Mesendoderm (in vitro differentiated cells): ENCODE measurements at regions not wholly inside any gene's neighbourhood (a gene's known extent, or its start where the extent isn't known, plus 50 kb on each side); places are given as distances from the start of the nearest gene placed in this dataset.

Source experiments
- DNase-seq: peaks from one replicate; pipeline ENCODE4 v3.0.0; 2013
- H2AK5ac ChIP-seq: 2 replicates; pipeline ENCODE4 v1.6.1; 2013; ENCODE audit warnings: low read length, inconsistent platforms
- H2BK120ac ChIP-seq: 2 replicates; pipeline ENCODE4 v1.6.1; 2013; ENCODE audit warnings: low read depth, mild to moderate bottlenecking, low read length, moderate library complexity, mixed read lengths
- H2BK15ac ChIP-seq: replicated peaks from 2 replicates; pipeline ENCODE4 v1.6.1; 2013; ENCODE audit warnings: low read depth, mild to moderate bottlenecking, moderate library complexity
- H2BK5ac ChIP-seq: 2 replicates; pipeline ENCODE4 v1.6.1; 2013; ENCODE audit warnings: low read length, inconsistent platforms
- H3K18ac ChIP-seq: 2 replicates; pipeline ENCODE4 v1.6.1; 2013; ENCODE audit warnings: mild to moderate bottlenecking, low read length, mixed read lengths
- H3K23ac ChIP-seq: one replicate; pipeline ENCODE4 v1.6.1; 2013; ENCODE audit warnings: low read length
- H3K27ac ChIP-seq: 2 replicates; pipeline ENCODE4 v1.5.1; 2013; ENCODE audit warnings: low read depth, mild to moderate bottlenecking, inconsistent platforms, low read length, moderate library complexity
- H3K27me3 ChIP-seq: 2 replicates; pipeline ENCODE4 v1.6.1; 2013; ENCODE audit warnings: low read length, control low read depth, mild to moderate bottlenecking, inconsistent platforms; ENCODE audit not compliant: insufficient read depth, poor library complexity
- H3K36me3 ChIP-seq: 2 replicates; pipeline ENCODE4 v1.6.1; 2013; ENCODE audit warnings: low read length, inconsistent platforms; ENCODE audit not compliant: control insufficient read depth, insufficient read depth
- H3K4ac ChIP-seq: one replicate; pipeline ENCODE4 v1.6.1; 2013; ENCODE audit warnings: low read depth, mild to moderate bottlenecking, low read length, moderate library complexity
- H3K4me1 ChIP-seq: 2 replicates; pipeline ENCODE4 v1.6.1; 2013; ENCODE audit warnings: low read depth, low read length, inconsistent platforms; ENCODE audit not compliant: control insufficient read depth
- H3K4me2 ChIP-seq: 2 replicates; pipeline ENCODE4 v1.6.1; 2013; ENCODE audit warnings: low read length
- H3K4me3 ChIP-seq: 2 replicates; pipeline ENCODE4 v1.5.1; 2013; ENCODE audit warnings: mild to moderate bottlenecking, low read length
- H3K56ac ChIP-seq: one replicate; pipeline ENCODE4 v1.6.1; 2013; ENCODE audit warnings: low read length
- H3K79me1 ChIP-seq: 2 replicates; pipeline ENCODE4 v1.6.1; 2013; ENCODE audit warnings: low read length, inconsistent platforms
- H3K79me2 ChIP-seq: 2 replicates; pipeline ENCODE4 v1.6.1; 2013; ENCODE audit warnings: mild to moderate bottlenecking, low read length; ENCODE audit not compliant: control insufficient read depth, insufficient read depth
- H3K9ac ChIP-seq: 2 replicates; pipeline ENCODE4 v1.6.1; 2013; ENCODE audit warnings: low read length, inconsistent platforms
- H4K5ac ChIP-seq: one replicate; pipeline ENCODE4 v1.6.1; 2013; ENCODE audit warnings: low read length
- H4K8ac ChIP-seq: one replicate; pipeline ENCODE4 v1.6.1; 2013; ENCODE audit warnings: low read depth, mild to moderate bottlenecking, control low read depth, low read length, moderate library complexity
- WGBS: extraction: QIAGEN DNeasy Blood & Tissue Kit; methylation state at CpG from one replicate; pipeline ENCODE4 v1.1.7; 2013; ENCODE audit warnings: low lambda C conversion rate, missing lambda C conversion rate; ENCODE audit not compliant: insufficient coverage; ENCODE audit errors: extremely low coverage; 5-methylcytosine and 5-hydroxymethylcytosine counted together

GRCh38 chr16:79723583-79724168 lies 123.1 kb upstream of the MAF start:
- no peak overlapping the region for H3K4ac ChIP-seq
- H2BK120ac ChIP-seq: no peak overlapping the region
- H3K18ac ChIP-seq: no peak overlapping the region
- peaks cover 3% of the 10 kb centered on the region for H3K4me1 ChIP-seq
- H3K23ac ChIP-seq: no peak overlapping the region
- H4K5ac ChIP-seq: no peak overlapping the region
- no peak overlapping the region for H3K4me2 ChIP-seq
- no peak overlapping the region for H3K56ac ChIP-seq
- no peaks in the 10 kb centered on the region for H3K79me1 ChIP-seq
- no CpG with 5 or more reads among the region's 8 CpGs for WGBS
- no peak overlapping the region for H3K4me3 ChIP-seq
- H2AK5ac ChIP-seq: no peak overlapping the region
- peak; percentile 94 for DNase-seq
- no peak overlapping the region for H4K8ac ChIP-seq
- H3K27me3 ChIP-seq: no peaks in the 10 kb centered on the region
- H3K36me3 ChIP-seq: no peaks in the 10 kb centered on the region
- H3K79me2 ChIP-seq: no peaks in the 10 kb centered on the region
- H2BK5ac ChIP-seq: no peak overlapping the region
- peak overlapping the region; percentile 52 for H3K27ac ChIP-seq
- no peak overlapping the region for H3K9ac ChIP-seq
- H2BK15ac ChIP-seq: no peak overlapping the region

GRCh38 chr16:79721270-79721669 lies 120.7 kb upstream of the MAF start:
- Histone ChIP-seq H3K27me3 (no peaks in the 10 kb centered on the region), H3K56ac (no peak overlapping the region), H2AK5ac (no peak overlapping the region), H2BK15ac (no peak overlapping the region), H3K4me3 (no peak overlapping the region), H3K36me3 (no peaks in the 10 kb centered on the region), H3K9ac (no peak overlapping the region), H3K79me2 (no peaks in the 10 kb centered on the region), H2BK5ac (no peak overlapping the region), H4K8ac (no peak overlapping the region), H3K79me1 (no peaks in the 10 kb centered on the region), H4K5ac (no peak overlapping the region), H3K23ac (no peak overlapping the region), H3K4ac (no peak overlapping the region), H3K18ac (no peak overlapping the region), H3K27ac (no peak overlapping the region), H3K4me2 (no peak overlapping the region), H2BK120ac (no peak overlapping the region), H3K4me1 (peaks cover 3% of the 10 kb centered on the region)
- no CpG with 5 or more reads among the region's 6 CpGs for WGBS
- no peak for DNase-seq

GRCh38 chr16:79717333-79718137 lies 117.0 kb upstream of the MAF start:
- no peaks in the 10 kb centered on the region for H3K79me2 ChIP-seq
- H3K79me1 ChIP-seq: no peaks in the 10 kb centered on the region
- H3K4me1 ChIP-seq: no peaks in the 10 kb centered on the region
- H3K9ac ChIP-seq: no peak overlapping the region
- H3K18ac ChIP-seq: peak overlapping the region; percentile 31
- H3K4ac ChIP-seq: no peak overlapping the region
- no peaks in the 10 kb centered on the region for H3K36me3 ChIP-seq
- no peak overlapping the region for H3K56ac ChIP-seq
- no peaks in the 10 kb centered on the region for H3K27me3 ChIP-seq
- H3K4me2 ChIP-seq: no peak overlapping the region
- peak; percentile 52 for DNase-seq
- H3K27ac ChIP-seq: no peak overlapping the region
- no peak overlapping the region for H2BK15ac ChIP-seq
- WGBS: no CpG with 5 or more reads among the region's 8 CpGs
- H3K4me3 ChIP-seq: no peak overlapping the region
- H4K5ac ChIP-seq: no peak overlapping the region
- no peak overlapping the region for H4K8ac ChIP-seq
- H2AK5ac ChIP-seq: no peak overlapping the region
- no peak overlapping the region for H3K23ac ChIP-seq
- H2BK120ac ChIP-seq: no peak overlapping the region
- no peak overlapping the region for H2BK5ac ChIP-seq

- Histone ChIP-seq H2BK15ac (no peak overlapping the region), H3K23ac (no peak overlapping the region), H3K4me3 (no peak overlapping the region), H3K56ac (no peak overlapping the region), H3K4ac (no peak overlapping the region), H4K5ac (no peak overlapping the region), H2AK5ac (no peak overlapping the region), H3K79me1 (no peaks in the 10 kb centered on the region), H3K18ac (no peak overlapping the region), H3K9ac (no peak overlapping the region), H4K8ac (no peak overlapping the region), H3K79me2 (no peaks in the 10 kb centered on the region), H3K36me3 (no peaks in the 10 kb centered on the region), H2BK120ac (no peak overlapping the region), H3K27ac (no peak overlapping the region), H3K27me3 (no peaks in the 10 kb centered on the region), H3K4me2 (no peak overlapping the region), H2BK5ac (no peak overlapping the region), H3K4me1 (no peaks in the 10 kb centered on the region)
- no peak for DNase-seq
- no CpG with 5 or more reads among the region's 7 CpGs for WGBS
Measured at GRCh38 chr16:79716645-79717332, 116.3 kb upstream of the MAF start.

GRCh38 chr16:79715061-79715460 lies 114.5 kb upstream of the MAF start:
- Histone ChIP-seq H4K8ac (no peak overlapping the region), H2BK5ac (no peak overlapping the region), H2BK120ac (no peak overlapping the region), H3K79me2 (no peaks in the 10 kb centered on the region), H3K4me1 (no peaks in the 10 kb centered on the region), H3K4ac (no peak overlapping the region), H3K4me3 (no peak overlapping the region), H4K5ac (no peak overlapping the region), H3K4me2 (no peak overlapping the region), H2AK5ac (no peak overlapping the region), H3K56ac (no peak overlapping the region), H3K27me3 (no peaks in the 10 kb centered on the region), H3K9ac (no peak overlapping the region), H3K79me1 (no peaks in the 10 kb centered on the region), H3K36me3 (no peaks in the 10 kb centered on the region), H3K18ac (no peak overlapping the region), H3K27ac (no peak overlapping the region), H2BK15ac (no peak overlapping the region), H3K23ac (no peak overlapping the region)
- no peak for DNase-seq
- no CpG with 5 or more reads among the region's 4 CpGs for WGBS
